Skeletal muscle tissue (tissue), 3 donors: ENCODE measurements at regions not wholly inside any gene's neighbourhood (a gene's known extent, or its start where the extent isn't known, plus 50 kb on each side); places are given as distances from the start of the nearest gene placed in this dataset.

Source experiments
- H3K27ac ChIP-seq: one replicate; pipeline ENCODE4 v1.7.0; 2013; ENCODE audit warnings: mild to moderate bottlenecking, low read depth, low read length, inconsistent platforms
- H3K27me3 ChIP-seq, 3 donors: one replicate each; pipeline ENCODE4 v1.7.0; 2013; ENCODE audit warnings: low read length in 3 of 3; ENCODE audit not compliant: control insufficient read depth in 3 of 3, insufficient read depth in 3 of 3
- H3K36me3 ChIP-seq, 3 donors: one replicate each; pipeline ENCODE4 v1.7.0; 2013; ENCODE audit warnings: low read length in 3 of 3; ENCODE audit not compliant: control insufficient read depth in 3 of 3, insufficient read depth in 3 of 3
- H3K4me1 ChIP-seq, 3 donors: one replicate each; pipeline ENCODE4 v1.7.0; 2013; ENCODE audit warnings: low read length in 3 of 3, mild to moderate bottlenecking in 3 of 3; ENCODE audit not compliant: control insufficient read depth in 3 of 3, insufficient read depth in 3 of 3
- H3K4me3 ChIP-seq, 3 donors: one replicate each; pipeline ENCODE4 v1.7.0; 2013; ENCODE audit warnings: low read length in 3 of 3
- H3K9ac ChIP-seq, 3 donors: one replicate each; pipeline ENCODE4 v1.7.0; 2013; ENCODE audit warnings: low read length in 3 of 3, mild to moderate bottlenecking in 3 of 3, moderate library complexity in 2 of 3, low read depth in 1 of 3
- H3K9me3 ChIP-seq, 3 donors: one replicate each; pipeline ENCODE4 v1.7.0; 2013; ENCODE audit warnings: low read length in 3 of 3; ENCODE audit not compliant: control insufficient read depth in 3 of 3
- donor health status: Osteomylitis.

DNA sequence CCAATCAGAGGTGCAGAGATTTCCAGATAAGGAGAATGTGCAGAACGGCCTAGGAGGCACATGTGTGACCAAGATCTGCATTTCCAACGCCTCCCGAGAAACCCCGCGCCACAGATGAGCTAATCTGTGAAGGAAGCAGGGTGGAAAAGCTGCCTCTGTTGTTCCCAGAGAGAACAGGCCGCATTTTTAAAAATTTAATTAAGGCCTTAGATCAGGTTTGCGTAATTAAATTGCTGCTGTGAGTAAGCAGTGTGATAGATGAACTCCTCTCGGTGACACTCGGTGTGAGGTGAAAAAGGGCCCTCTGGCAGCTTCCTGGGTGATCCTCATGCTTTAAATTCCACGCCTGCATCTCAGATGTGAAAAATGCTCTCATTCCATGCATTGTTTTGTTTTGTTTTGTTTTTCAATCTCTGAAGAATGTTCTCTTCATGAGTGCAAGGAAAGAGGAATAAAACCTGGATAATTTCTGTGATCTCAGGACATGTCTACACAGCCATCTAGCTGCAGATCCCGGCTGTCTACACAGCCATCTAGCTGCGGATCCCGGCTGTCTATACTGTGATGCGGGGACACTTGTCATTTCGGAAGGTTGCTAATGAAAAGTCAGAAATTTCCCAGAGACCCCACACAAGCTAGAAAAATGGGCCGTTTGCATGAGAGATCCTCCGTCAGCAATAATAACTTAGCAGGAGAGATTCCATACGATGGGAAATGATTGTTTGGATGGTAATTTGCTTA, 1398.9 kb downstream of the BRD1 start:
- H3K9me3 ChIP-seq: no peaks in the 10 kb centered on the region
- H3K27ac ChIP-seq: no peak overlapping the region
- no peak overlapping the region for H3K4me3 ChIP-seq
- H3K27me3 ChIP-seq: peaks cover 4 to 19% (median 12%) of the 10 kb centered on the region in 3 donors
- no peaks in the 10 kb centered on the region for H3K36me3 ChIP-seq
- H3K9ac ChIP-seq: no peak overlapping the region
- H3K4me1 ChIP-seq: no peaks in the 10 kb centered on the region

DNA sequence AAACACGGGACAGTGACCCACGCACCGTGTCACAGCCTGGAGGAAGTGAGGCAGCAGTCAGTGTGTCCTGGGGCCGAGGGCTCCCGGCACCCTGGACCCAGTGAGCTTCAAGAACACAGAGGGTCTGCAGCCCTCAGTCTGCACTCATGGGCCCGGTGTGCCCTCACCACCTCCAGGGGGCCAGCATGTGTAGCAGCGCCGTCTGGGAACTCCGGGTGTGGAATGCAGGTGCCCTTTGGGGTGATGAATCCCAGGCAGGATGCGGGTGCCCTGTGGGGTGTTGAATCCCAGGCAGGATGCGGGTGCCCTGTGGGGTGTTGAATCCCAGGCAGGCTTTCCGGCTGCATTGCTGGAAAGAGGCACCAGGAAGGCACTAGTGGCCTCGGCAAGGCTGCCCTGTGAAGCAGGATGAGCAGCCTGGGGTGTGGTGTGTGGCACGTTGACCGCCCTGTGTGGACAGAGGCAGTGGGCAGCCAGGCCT, 1399.9 kb downstream of the BRD1 start:
- H3K27me3 ChIP-seq: peaks cover 4 to 17% (median 15%) of the 10 kb centered on the region in 3 donors
- H3K4me1 ChIP-seq: no peaks in the 10 kb centered on the region
- no peaks in the 10 kb centered on the region for H3K36me3 ChIP-seq
- H3K4me3 ChIP-seq: no peak overlapping the region
- H3K27ac ChIP-seq: no peak overlapping the region
- no peak overlapping the region for H3K9ac ChIP-seq
- H3K9me3 ChIP-seq: no peaks in the 10 kb centered on the region

GRCh38 chr22:48426466-48427380, 1401.0 kb downstream of the BRD1 start:
- Histone ChIP-seq H3K4me1 (no peaks in the 10 kb centered on the region), H3K9ac (no peak overlapping the region), H3K4me3 (no peak overlapping the region), H3K9me3 (no peaks in the 10 kb centered on the region), H3K27me3 (peaks cover 4 to 15% (median 14%) of the 10 kb centered on the region in 3 donors), H3K36me3 (no peaks in the 10 kb centered on the region), H3K27ac (no peak overlapping the region)

GRCh38 chr22:48425641-48426040, 1402.0 kb downstream of the BRD1 start:
- Histone ChIP-seq H3K4me1 (no peaks in the 10 kb centered on the region), H3K27ac (no peak overlapping the region)

GRCh38 chr22:48425091-48425506, 1402.6 kb downstream of the BRD1 start:
- Histone ChIP-seq H3K4me3 (no peak overlapping the region), H3K27me3 (peaks cover 4 to 15% (median 10%) of the 10 kb centered on the region in 3 donors)

More at GRCh38 chr22:48425641-48426040, 1402.0 kb downstream of the BRD1 start:
- Histone ChIP-seq H3K4me3 (no peak overlapping the region), H3K27me3 (peaks cover 4 to 15% (median 10%) of the 10 kb centered on the region in 3 donors), H3K9me3 (peaks cover 0 to under 1% (median 0%) of the 10 kb centered on the region in 3 donors), H3K9ac (no peak overlapping the region), H3K36me3 (no peaks in the 10 kb centered on the region)

GRCh38 chr22:48424661-48425060, 1403.0 kb downstream of the BRD1 start:
- no peak overlapping the region for H3K9ac ChIP-seq
- no peaks in the 10 kb centered on the region for H3K4me1 ChIP-seq
- H3K27ac ChIP-seq: no peak overlapping the region
- no peak overlapping the region for H3K4me3 ChIP-seq
- peaks cover 4 to 15% (median 10%) of the 10 kb centered on the region in 3 donors for H3K27me3 ChIP-seq
- H3K36me3 ChIP-seq: no peaks in the 10 kb centered on the region
- H3K9me3 ChIP-seq: peaks cover 0 to 2% (median 0%) of the 10 kb centered on the region in 3 donors

More at GRCh38 chr22:48425091-48425506, 1402.6 kb downstream of the BRD1 start:
- Histone ChIP-seq H3K9me3 (peaks cover 0 to 2% (median 0%) of the 10 kb centered on the region in 3 donors), H3K36me3 (no peaks in the 10 kb centered on the region), H3K4me1 (no peaks in the 10 kb centered on the region), H3K27ac (no peak overlapping the region), H3K9ac (no peak overlapping the region)

DNA sequence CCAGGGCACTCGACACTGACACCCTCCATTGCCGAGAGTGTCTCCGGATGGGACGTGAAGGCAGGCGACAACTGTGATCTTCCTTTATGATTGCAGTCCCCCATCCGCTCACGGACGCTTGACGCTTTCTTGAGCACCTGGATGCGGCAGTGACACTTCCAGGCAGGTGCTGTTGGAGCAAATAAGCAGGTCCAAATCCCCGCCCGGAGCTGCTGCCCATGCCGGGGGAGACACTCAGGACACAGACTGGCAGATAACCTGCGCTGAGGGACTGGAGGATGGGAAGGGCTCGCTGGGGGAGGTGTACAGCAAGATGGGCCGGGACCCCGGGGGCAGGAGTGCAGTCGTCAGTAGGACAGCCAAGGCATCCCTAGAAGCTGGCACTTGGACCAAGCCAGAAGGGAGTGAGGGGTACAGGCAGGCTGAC, 1403.5 kb downstream of the BRD1 start:
- H3K27ac ChIP-seq: no peak overlapping the region
- no peak overlapping the region for H3K4me3 ChIP-seq
- H3K4me1 ChIP-seq: no peaks in the 10 kb centered on the region
- peaks cover 0 to 2% (median 0%) of the 10 kb centered on the region in 3 donors for H3K9me3 ChIP-seq
- H3K36me3 ChIP-seq: no peaks in the 10 kb centered on the region
- peaks cover 4 to 15% (median 6%) of the 10 kb centered on the region in 3 donors for H3K27me3 ChIP-seq
- no peak overlapping the region for H3K9ac ChIP-seq

DNA sequence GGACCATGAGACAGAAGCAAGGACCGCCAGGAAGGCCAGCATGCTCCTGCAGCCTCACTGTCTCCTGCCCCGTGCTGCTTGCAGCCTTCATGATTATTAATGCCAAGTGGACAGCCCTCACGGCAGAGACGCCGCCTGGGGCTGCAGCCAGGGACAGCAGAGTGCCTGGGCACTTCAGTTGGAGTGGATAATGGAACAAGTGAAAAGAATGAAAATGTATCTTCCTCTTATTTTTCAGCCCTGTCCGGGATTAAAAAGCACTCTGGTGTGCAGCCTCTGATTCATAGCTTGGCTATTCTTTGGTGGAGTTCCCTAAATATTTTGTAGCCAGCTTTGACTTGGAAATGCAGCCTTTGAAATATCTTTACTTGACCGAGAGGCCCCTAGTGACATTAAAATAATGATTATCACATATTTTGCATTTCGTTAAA, 1404.2 kb downstream of the BRD1 start:
- H3K4me1 ChIP-seq: no peaks in the 10 kb centered on the region
- H3K27me3 ChIP-seq: peaks cover 4 to 15% (median 7%) of the 10 kb centered on the region in 3 donors

GRCh38 chr22:48422900-48423480, 1404.7 kb downstream of the BRD1 start:
- no peak overlapping the region for H3K4me3 ChIP-seq
- H3K9me3 ChIP-seq: peaks cover 0 to 2% (median 0%) of the 10 kb centered on the region in 3 donors
- peaks cover 4 to 11% (median 11%) of the 10 kb centered on the region in 3 donors for H3K27me3 ChIP-seq
- H3K4me1 ChIP-seq: no peaks in the 10 kb centered on the region
- no peaks in the 10 kb centered on the region for H3K36me3 ChIP-seq
- no peak overlapping the region for H3K27ac ChIP-seq
- no peak overlapping the region for H3K9ac ChIP-seq

More for the DNA sequence above, 1404.2 kb downstream of the BRD1 start:
- no peak overlapping the region for H3K9ac ChIP-seq
- H3K4me3 ChIP-seq: no peak overlapping the region
- no peaks in the 10 kb centered on the region for H3K36me3 ChIP-seq
- peaks cover 0 to 2% (median 0%) of the 10 kb centered on the region in 3 donors for H3K9me3 ChIP-seq
- H3K27ac ChIP-seq: no peak overlapping the region
